ENCODE measurements at regions not wholly inside any gene's neighbourhood (a gene's known extent, or its start where the extent isn't known, plus 50 kb on each side); places are given as distances from the start of the nearest gene placed in this dataset.
"Not testable (repeated sequence)": the region's sequence is repeated elsewhere in the genome, so short reads cannot be mapped to it uniquely, and the experiment has no call there.

GRCh38 chr5:50564079-50564478 is 102.4 kb upstream of the PARP8 start:
- Mint-ChIP-seq H3K27ac (no peak overlapping the region), H3K36me3 (ENCODE audit: low read depth) (no peaks in the 10 kb centered on the region), H3K9me3 (no peaks in the 10 kb centered on the region), H3K4me1 (ENCODE audit: low read depth) (peaks cover 20% of the 10 kb centered on the region), H3K27me3 (ENCODE audit: low read depth) (no peaks in the 10 kb centered on the region), H3K4me3 (no peak overlapping the region)
- DNase-seq: peak; percentile 34
- CTCF ChIA-PET: no interaction called here
- intact Hi-C loops (cut with micrococcal nuclease): no loop called here

DNA sequence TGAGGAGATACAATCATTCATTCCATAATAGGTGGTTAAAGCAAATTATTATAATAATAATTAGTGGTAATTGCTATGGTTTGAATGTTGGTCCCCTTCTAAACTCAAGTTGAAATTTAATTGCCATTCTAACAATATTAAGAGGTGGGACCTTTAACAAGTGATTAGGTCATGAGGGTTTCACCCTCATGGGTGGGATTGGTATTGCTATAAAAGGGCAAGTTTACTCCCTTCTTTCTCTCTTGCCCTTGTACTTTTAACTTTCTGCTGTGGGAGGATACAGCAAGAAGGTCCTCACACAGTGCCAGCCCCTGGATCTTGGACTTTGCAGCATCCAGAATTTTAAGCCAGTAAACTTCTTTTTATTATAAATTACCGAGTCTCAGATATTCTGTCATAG is 101.9 kb upstream of the PARP8 start:
- CTCF ChIA-PET: no interaction called here
- no peak for DNase-seq
- Mint-ChIP-seq H3K9me3 (no peaks in the 10 kb centered on the region), H3K36me3 (ENCODE audit: low read depth) (no peaks in the 10 kb centered on the region), H3K4me1 (ENCODE audit: low read depth) (peaks cover 20% of the 10 kb centered on the region), H3K4me3 (no peak overlapping the region), H3K27ac (no peak overlapping the region), H3K27me3 (ENCODE audit: low read depth) (no peaks in the 10 kb centered on the region)
- intact Hi-C loops (cut with micrococcal nuclease): no loop called here

- no peak for DNase-seq
- Mint-ChIP-seq H3K36me3 (ENCODE audit: low read depth) (no peaks in the 10 kb centered on the region), H3K27me3 (ENCODE audit: low read depth) (no peaks in the 10 kb centered on the region), H3K27ac (no peak overlapping the region), H3K4me1 (ENCODE audit: low read depth) (peaks cover 9% of the 10 kb centered on the region), H3K4me3 (no peak overlapping the region), H3K9me3 (no peaks in the 10 kb centered on the region)
- CTCF ChIA-PET: interaction anchor here (0.5 kb wide), 1 partner anchor 11 kb away, joined by 3 read pairs; no protein-coding TSS in a partner anchor
- intact Hi-C loops (cut with micrococcal nuclease): loop anchor here (1.0 kb wide), 1 partner anchor 17 kb away; no protein-coding TSS in a partner anchor
Measured at GRCh38 chr5:50574121-50574520, 92.3 kb upstream of the PARP8 start.

- Mint-ChIP-seq H3K9me3 (no peaks in the 10 kb centered on the region), H3K27ac (no peak overlapping the region), H3K27me3 (ENCODE audit: low read depth) (no peaks in the 10 kb centered on the region), H3K36me3 (ENCODE audit: low read depth) (no peaks in the 10 kb centered on the region), H3K4me3 (no peak overlapping the region), H3K4me1 (ENCODE audit: low read depth) (peaks cover 9% of the 10 kb centered on the region)
- intact Hi-C loops (cut with micrococcal nuclease): no loop called here
- CTCF ChIA-PET: interaction anchor here (1.0 kb wide), 1 partner anchor 80 kb away, joined by 3 read pairs; no protein-coding TSS in a partner anchor
- no peak for DNase-seq
Measured at GRCh38 chr5:50575740-50576139, 90.7 kb upstream of the PARP8 start.

GRCh38 chr5:50576265-50576664 is 90.2 kb upstream of the PARP8 start:
- Mint-ChIP-seq H3K36me3 (ENCODE audit: low read depth) (no peaks in the 10 kb centered on the region), H3K27me3 (ENCODE audit: low read depth) (no peaks in the 10 kb centered on the region), H3K27ac (no peak overlapping the region), H3K4me3 (no peak overlapping the region), H3K4me1 (ENCODE audit: low read depth) (peaks cover 9% of the 10 kb centered on the region), H3K9me3 (no peaks in the 10 kb centered on the region)
- CTCF ChIA-PET: interaction anchor here (1.0 kb wide), 1 partner anchor 80 kb away, joined by 3 read pairs; no protein-coding TSS in a partner anchor
- intact Hi-C loops (cut with micrococcal nuclease): no loop called here
- no peak for DNase-seq

- intact Hi-C loops (cut with micrococcal nuclease): no loop called here
- Mint-ChIP-seq H3K9me3 (no peaks in the 10 kb centered on the region), H3K4me3 (no peak overlapping the region), H3K36me3 (ENCODE audit: low read depth) (no peaks in the 10 kb centered on the region), H3K4me1 (ENCODE audit: low read depth) (peaks cover 9% of the 10 kb centered on the region), H3K27me3 (ENCODE audit: low read depth) (no peaks in the 10 kb centered on the region), H3K27ac (no peak overlapping the region)
- no peak for DNase-seq
- CTCF ChIA-PET: interaction anchor here (1.0 kb wide), 1 partner anchor 79 kb away, joined by 3 read pairs; no protein-coding TSS in a partner anchor
Measured at GRCh38 chr5:50576686-50577256, 89.7 kb upstream of the PARP8 start.

GRCh38 chr5:50580506-50580905 is 85.9 kb upstream of the PARP8 start:
- CTCF ChIA-PET: no interaction called here
- intact Hi-C loops (cut with micrococcal nuclease): no loop called here
- H3K27ac Mint-ChIP-seq: no peak overlapping the region
- peaks cover 9% of the 10 kb centered on the region for H3K4me1 Mint-ChIP-seq (ENCODE audit: low read depth)
- no peak for DNase-seq
- no peak overlapping the region for H3K4me3 Mint-ChIP-seq
- no peaks in the 10 kb centered on the region for H3K27me3 Mint-ChIP-seq (ENCODE audit: low read depth)
- H3K36me3 Mint-ChIP-seq (ENCODE audit: low read depth): no peaks in the 10 kb centered on the region
- no peaks in the 10 kb centered on the region for H3K9me3 Mint-ChIP-seq

- H3K9me3 Mint-ChIP-seq; DNase-seq; H3K27ac Mint-ChIP-seq; H3K36me3 Mint-ChIP-seq (ENCODE audit: low read depth); H3K4me1 Mint-ChIP-seq (ENCODE audit: low read depth); H3K4me3 Mint-ChIP-seq; intact Hi-C loops (cut with micrococcal nuclease); CTCF ChIA-PET; H3K27me3 Mint-ChIP-seq (ENCODE audit: low read depth): not testable (repeated sequence)
Measured at GRCh38 chr5:50581845-50582244, 84.6 kb upstream of the PARP8 start.

GRCh38 chr5:50582699-50583098 is 83.7 kb upstream of the PARP8 start:
- CTCF ChIA-PET: no interaction called here
- intact Hi-C loops (cut with micrococcal nuclease): no loop called here
- H3K36me3 Mint-ChIP-seq (ENCODE audit: low read depth): no peaks in the 10 kb centered on the region

DNA sequence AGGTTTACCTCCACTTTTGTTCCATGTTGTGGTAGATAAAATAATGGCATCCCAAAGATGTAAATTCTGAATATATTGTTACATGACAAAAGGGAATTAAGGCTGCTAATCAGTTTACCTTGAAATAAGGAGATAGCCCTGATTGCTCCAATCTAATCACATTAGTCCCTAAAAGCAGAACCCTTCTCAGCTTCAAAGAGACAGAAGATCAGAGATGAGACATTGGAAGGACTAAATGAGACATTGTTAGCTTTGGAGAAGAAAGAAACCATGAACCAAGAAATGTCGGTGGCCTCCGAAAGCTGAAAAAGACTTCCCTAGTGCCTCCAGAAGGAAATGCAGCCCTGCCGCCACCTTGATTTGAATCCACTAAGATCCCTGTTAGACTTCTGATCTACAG is 82.8 kb upstream of the PARP8 start:
- no peaks in the 10 kb centered on the region for H3K4me1 Mint-ChIP-seq (ENCODE audit: low read depth)
- intact Hi-C loops (cut with micrococcal nuclease): no loop called here
- no peak overlapping the region for H3K27ac Mint-ChIP-seq
- no peaks in the 10 kb centered on the region for H3K9me3 Mint-ChIP-seq
- no peaks in the 10 kb centered on the region for H3K36me3 Mint-ChIP-seq (ENCODE audit: low read depth)
- no peaks in the 10 kb centered on the region for H3K27me3 Mint-ChIP-seq (ENCODE audit: low read depth)
- H3K4me3 Mint-ChIP-seq: no peak overlapping the region
- CTCF ChIA-PET: no interaction called here
- no peak for DNase-seq

More at GRCh38 chr5:50582699-50583098, 83.7 kb upstream of the PARP8 start:
- Mint-ChIP-seq H3K27me3 (ENCODE audit: low read depth) (no peaks in the 10 kb centered on the region), H3K9me3 (no peaks in the 10 kb centered on the region), H3K27ac (no peak overlapping the region), H3K4me1 (ENCODE audit: low read depth) (no peaks in the 10 kb centered on the region), H3K4me3 (no peak overlapping the region)
- no peak for DNase-seq

GRCh38 chr5:50588471-50588870 is 78.0 kb upstream of the PARP8 start:
- H3K4me1 Mint-ChIP-seq (ENCODE audit: low read depth): peaks cover 32% of the 10 kb centered on the region
- intact Hi-C loops (cut with micrococcal nuclease); H3K27ac Mint-ChIP-seq; DNase-seq; CTCF ChIA-PET; H3K9me3 Mint-ChIP-seq; H3K27me3 Mint-ChIP-seq (ENCODE audit: low read depth); H3K36me3 Mint-ChIP-seq (ENCODE audit: low read depth); H3K4me3 Mint-ChIP-seq: not testable (repeated sequence)

- DNase-seq; H3K27me3 Mint-ChIP-seq (ENCODE audit: low read depth); H3K4me3 Mint-ChIP-seq; CTCF ChIA-PET; H3K9me3 Mint-ChIP-seq; H3K36me3 Mint-ChIP-seq (ENCODE audit: low read depth): not testable (repeated sequence)
- Mint-ChIP-seq H3K27ac (peak overlapping the region; percentile 37), H3K4me1 (ENCODE audit: low read depth) (peaks cover 45% of the 10 kb centered on the region)
- intact Hi-C loops (cut with micrococcal nuclease): loop anchor here (1.0 to 2.0 kb wide), 2 partner anchors 16 to 160 kb away; no protein-coding TSS in a partner anchor
Measured at GRCh38 chr5:50590444-50591189, 75.8 kb upstream of the PARP8 start.

DNA sequence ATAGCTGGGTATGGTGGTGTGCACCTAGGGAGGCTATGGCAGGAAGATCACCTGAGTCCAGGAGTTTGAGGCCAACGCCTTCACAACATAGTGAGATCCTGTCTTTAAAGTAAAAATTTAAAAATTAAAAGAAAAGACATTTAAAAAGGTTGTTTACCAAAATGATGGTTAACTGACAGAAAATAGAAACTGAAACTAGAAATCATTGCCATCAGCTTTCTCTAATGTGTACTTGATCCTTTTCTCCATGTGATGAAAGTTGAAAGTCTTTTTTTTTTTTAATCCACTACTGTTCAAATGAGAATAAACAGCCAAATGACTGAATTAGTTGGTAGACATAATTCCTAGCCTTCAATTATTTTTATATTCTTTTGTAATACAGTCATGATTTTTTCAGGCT is 75.1 kb upstream of the PARP8 start:
- CTCF ChIA-PET; DNase-seq; H3K36me3 Mint-ChIP-seq (ENCODE audit: low read depth); H3K9me3 Mint-ChIP-seq; H3K4me3 Mint-ChIP-seq; H3K27me3 Mint-ChIP-seq (ENCODE audit: low read depth): not testable (repeated sequence)
- peak overlapping the region; percentile 37 for H3K27ac Mint-ChIP-seq
- peaks cover 45% of the 10 kb centered on the region for H3K4me1 Mint-ChIP-seq (ENCODE audit: low read depth)
- intact Hi-C loops (cut with micrococcal nuclease): loop anchor here (1.0 to 2.0 kb wide), 2 partner anchors 17 to 159 kb away; no protein-coding TSS in a partner anchor
